ENCODE measurements at regions not wholly inside any gene's neighbourhood (a gene's known extent, or its start where the extent isn't known, plus 50 kb on each side); places are given as distances from the start of the nearest gene placed in this dataset.

- no peak overlapping the region for H3K4me3 Mint-ChIP-seq
- no peaks in the 10 kb centered on the region for H3K9me3 Mint-ChIP-seq
- TF ChIP-seq CTCF (IDR thresholded peaks at IDR 0.05; ENCODE audit: unreplicated experiment in 3 of 3): peak; percentile 84 to 92 (median 86)
- peaks cover 25% of the 10 kb centered on the region for H3K27me3 Mint-ChIP-seq (ENCODE audit: low read depth)
- peak overlapping the region; percentile 18 to 81 (median 67) for H3K27ac Mint-ChIP-seq
- H3K4me1 Mint-ChIP-seq: peaks cover 55% of the 10 kb centered on the region
- no peaks in the 10 kb centered on the region for H3K36me3 Mint-ChIP-seq (ENCODE audit: low read depth)
Measured at GRCh38 chr2:204260162-204260877, 285.0 kb upstream of the PARD3B start.

GRCh38 chr2:204260901-204261300, 284.4 kb upstream of the PARD3B start:
- Mint-ChIP-seq H3K4me1 (peaks cover 54% of the 10 kb centered on the region), H3K9me3 (no peaks in the 10 kb centered on the region), H3K27ac (peak overlapping the region in 2 of 3 experiments; percentile 18 to 81)

GRCh38 chr2:204261846-204262245, 283.4 kb upstream of the PARD3B start:
- H3K27ac Mint-ChIP-seq: no peak overlapping the region
- H3K36me3 Mint-ChIP-seq (ENCODE audit: low read depth): no peaks in the 10 kb centered on the region
- H3K27me3 Mint-ChIP-seq (ENCODE audit: low read depth): peaks cover 30% of the 10 kb centered on the region
- no peaks in the 10 kb centered on the region for H3K9me3 Mint-ChIP-seq
- H3K4me1 Mint-ChIP-seq: peaks cover 56% of the 10 kb centered on the region
- no peak overlapping the region for H3K4me3 Mint-ChIP-seq
- no peak for TF ChIP-seq CTCF (IDR thresholded peaks at IDR 0.05; ENCODE audit: unreplicated experiment in 3 of 3)

More at GRCh38 chr2:204260901-204261300, 284.4 kb upstream of the PARD3B start:
- Mint-ChIP-seq H3K27me3 (ENCODE audit: low read depth) (peaks cover 28% of the 10 kb centered on the region), H3K4me3 (no peak overlapping the region), H3K36me3 (ENCODE audit: low read depth) (no peaks in the 10 kb centered on the region)
- no peak for TF ChIP-seq CTCF (IDR thresholded peaks at IDR 0.05; ENCODE audit: unreplicated experiment in 3 of 3)

GRCh38 chr2:204264085-204264553, 281.2 kb upstream of the PARD3B start:
- H3K27me3 Mint-ChIP-seq (ENCODE audit: low read depth): peaks cover 26% of the 10 kb centered on the region
- TF ChIP-seq CTCF (IDR thresholded peaks at IDR 0.05; ENCODE audit: unreplicated experiment in 3 of 3): no peak
- no peaks in the 10 kb centered on the region for H3K9me3 Mint-ChIP-seq
- peak overlapping the region in 2 of 3 experiments; percentile 11 to 43 for H3K4me3 Mint-ChIP-seq
- H3K4me1 Mint-ChIP-seq: peaks cover 48% of the 10 kb centered on the region
- peak overlapping the region in 1 of 3 experiments; percentile 19 for H3K27ac Mint-ChIP-seq
- H3K36me3 Mint-ChIP-seq (ENCODE audit: low read depth): no peaks in the 10 kb centered on the region

GRCh38 chr2:204264621-204265140, 280.6 kb upstream of the PARD3B start:
- Mint-ChIP-seq H3K4me1 (peaks cover 42% of the 10 kb centered on the region), H3K36me3 (ENCODE audit: low read depth) (no peaks in the 10 kb centered on the region), H3K4me3 (peak overlapping the region in 2 of 3 experiments; percentile 11 to 43), H3K9me3 (no peaks in the 10 kb centered on the region), H3K27me3 (ENCODE audit: low read depth) (peaks cover 26% of the 10 kb centered on the region), H3K27ac (peak overlapping the region in 1 of 3 experiments; percentile 19)
- no peak for TF ChIP-seq CTCF (IDR thresholded peaks at IDR 0.05; ENCODE audit: unreplicated experiment in 3 of 3)

Measured in nephron (organoid).